Stimulated activated naive CD8-positive, alpha-beta T cell treated with anti-CD3 and anti-CD28 coated beads, Interleukin-15, Interleukin-2, amounts not matched to agents 100 ng/mL and 50 ng/mL, for 24 hours (primary cell): ENCODE measurements at regions not wholly inside any gene's neighbourhood (a gene's known extent, or its start where the extent isn't known, plus 50 kb on each side); places are given as distances from the start of the nearest gene placed in this dataset.
"Not testable (repeated sequence)": the region's sequence is repeated elsewhere in the genome, so short reads cannot be mapped to it uniquely, and the experiment has no call there.

Experiments
- H3K27ac Mint-ChIP-seq: one replicate; pipeline ENCODE4 v1.8.0; 2021; ENCODE audit warnings: mild to moderate bottlenecking, mixed read lengths
- H3K27me3 Mint-ChIP-seq: one replicate; pipeline ENCODE4 v1.8.0; 2021; ENCODE audit warnings: mixed read lengths
- H3K36me3 Mint-ChIP-seq: one replicate; pipeline ENCODE4 v1.8.0; 2021; ENCODE audit warnings: low read depth, mixed read lengths
- H3K4me1 Mint-ChIP-seq: one replicate; pipeline ENCODE4 v1.8.0; 2021; ENCODE audit warnings: low read depth, mixed read lengths
- H3K4me3 Mint-ChIP-seq: one replicate; pipeline ENCODE4 v1.8.0; 2021; ENCODE audit warnings: mild to moderate bottlenecking, mixed read lengths
- H3K9me3 Mint-ChIP-seq: one replicate; pipeline ENCODE4 v1.8.0; 2021; ENCODE audit warnings: mixed read lengths

DNA sequence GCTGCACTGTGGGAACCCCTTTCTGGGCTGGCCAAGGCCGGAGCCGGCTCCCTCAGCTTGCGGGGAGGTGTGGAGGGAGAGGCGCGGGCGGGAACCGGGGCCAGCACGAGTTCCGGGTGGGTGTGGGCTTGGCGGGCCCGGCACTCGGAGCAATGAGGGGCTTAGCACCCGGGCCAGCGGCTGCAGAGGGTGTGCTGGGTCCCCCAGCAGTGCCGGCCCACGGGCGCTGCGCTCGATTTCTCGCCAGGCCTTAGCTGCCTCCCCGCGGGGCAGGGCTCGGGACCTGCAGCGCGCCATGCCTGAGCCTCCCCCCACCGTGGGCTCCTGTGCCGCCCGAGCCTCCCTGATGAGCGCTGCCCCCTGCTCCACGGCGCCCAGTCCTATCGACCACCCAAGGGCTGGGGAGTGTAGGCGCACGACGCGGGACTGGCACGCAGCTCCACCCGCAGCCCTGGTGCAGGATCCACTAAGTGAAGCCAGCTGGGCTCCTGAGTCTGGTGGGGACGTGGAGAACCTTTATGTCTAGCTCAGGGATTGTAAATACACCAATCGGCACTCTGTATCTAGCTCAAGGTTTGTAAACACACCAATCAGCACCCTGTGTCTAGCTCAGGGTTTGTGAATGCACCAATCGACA lies 180.8 kb upstream of the OTX2 start:
- H3K4me3 Mint-ChIP-seq, H3K9me3 Mint-ChIP-seq, H3K4me1 Mint-ChIP-seq, H3K27ac Mint-ChIP-seq, H3K36me3 Mint-ChIP-seq, H3K27me3 Mint-ChIP-seq: not testable (repeated sequence)

DNA sequence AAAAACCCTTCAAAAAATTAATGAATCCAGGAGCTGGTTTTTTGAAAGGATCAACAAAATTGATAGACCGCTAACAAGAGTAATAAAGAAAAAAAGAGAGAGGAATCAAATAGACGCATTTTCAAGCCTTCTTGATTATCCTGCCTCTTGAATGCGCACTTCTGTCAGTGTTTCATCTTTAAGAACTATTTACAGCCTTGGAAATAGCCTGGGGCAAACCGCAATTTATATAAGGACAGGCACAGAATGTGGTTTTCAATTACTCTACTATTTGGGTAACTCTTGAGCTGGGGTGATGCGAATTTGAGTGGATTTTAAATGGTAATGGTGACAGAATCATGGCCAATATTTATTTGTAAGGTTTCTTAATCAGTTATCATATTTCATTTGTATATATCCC lies 179.1 kb upstream of the OTX2 start:
- Mint-ChIP-seq H3K4me1 (no peaks in the 10 kb centered on the region), H3K27ac (no peak overlapping the region), H3K4me3 (no peak overlapping the region), H3K9me3 (peaks cover 4% of the 10 kb centered on the region), H3K27me3 (no peaks in the 10 kb centered on the region), H3K36me3 (no peaks in the 10 kb centered on the region)

GRCh38 chr14:56979936-56980335 lies 169.7 kb upstream of the OTX2 start:
- no peaks in the 10 kb centered on the region for H3K9me3 Mint-ChIP-seq
- no peak overlapping the region for H3K27ac Mint-ChIP-seq
- no peaks in the 10 kb centered on the region for H3K4me1 Mint-ChIP-seq
- H3K36me3 Mint-ChIP-seq: no peaks in the 10 kb centered on the region
- H3K27me3 Mint-ChIP-seq: peaks cover 12% of the 10 kb centered on the region
- no peak overlapping the region for H3K4me3 Mint-ChIP-seq

DNA sequence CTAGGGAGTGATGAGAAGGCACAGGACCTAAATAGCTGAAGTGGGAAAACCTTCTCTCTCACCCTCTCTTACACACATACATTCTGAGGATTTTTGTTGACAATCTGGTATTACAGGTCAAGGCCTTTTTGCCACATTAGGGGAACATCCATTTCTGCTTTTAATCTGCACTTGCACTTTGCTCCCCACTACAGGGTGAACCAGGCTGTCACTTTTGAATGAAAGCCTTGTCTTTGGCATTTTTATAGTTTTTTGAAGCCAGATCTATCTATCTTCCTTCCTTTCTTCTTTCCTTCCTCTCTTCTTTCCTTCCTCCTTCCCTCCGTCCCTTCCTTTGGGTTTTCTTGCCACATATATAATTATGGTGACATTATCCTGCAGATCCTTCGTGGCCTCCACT lies 165.9 kb upstream of the OTX2 start:
- no peaks in the 10 kb centered on the region for H3K4me1 Mint-ChIP-seq
- no peaks in the 10 kb centered on the region for H3K36me3 Mint-ChIP-seq
- H3K27me3 Mint-ChIP-seq: peaks cover 9% of the 10 kb centered on the region
- no peak overlapping the region for H3K27ac Mint-ChIP-seq
- no peak overlapping the region for H3K4me3 Mint-ChIP-seq
- no peaks in the 10 kb centered on the region for H3K9me3 Mint-ChIP-seq

- Mint-ChIP-seq H3K9me3 (no peaks in the 10 kb centered on the region), H3K4me3 (no peak overlapping the region), H3K27ac (no peak overlapping the region), H3K36me3 (no peaks in the 10 kb centered on the region), H3K27me3 (peaks cover 9% of the 10 kb centered on the region), H3K4me1 (no peaks in the 10 kb centered on the region)
Measured at GRCh38 chr14:56975521-56975920, 165.2 kb upstream of the OTX2 start.

- Mint-ChIP-seq H3K36me3 (no peaks in the 10 kb centered on the region), H3K27me3 (peaks cover 9% of the 10 kb centered on the region), H3K27ac (no peak overlapping the region)
Measured at GRCh38 chr14:56972948-56973347, 162.7 kb upstream of the OTX2 start.

GRCh38 chr14:56964895-56965294 lies 154.6 kb upstream of the OTX2 start:
- H3K4me3 Mint-ChIP-seq: no peak overlapping the region
- H3K4me1 Mint-ChIP-seq: no peaks in the 10 kb centered on the region
- H3K27me3 Mint-ChIP-seq: peaks cover 10% of the 10 kb centered on the region
- H3K27ac Mint-ChIP-seq: no peak overlapping the region
- no peaks in the 10 kb centered on the region for H3K9me3 Mint-ChIP-seq
- H3K36me3 Mint-ChIP-seq: no peaks in the 10 kb centered on the region

More at GRCh38 chr14:56972948-56973347, 162.7 kb upstream of the OTX2 start:
- H3K4me3 Mint-ChIP-seq: no peak overlapping the region
- H3K9me3 Mint-ChIP-seq: no peaks in the 10 kb centered on the region
- no peaks in the 10 kb centered on the region for H3K4me1 Mint-ChIP-seq

GRCh38 chr14:56963381-56963780 lies 153.1 kb upstream of the OTX2 start:
- Mint-ChIP-seq H3K4me3 (no peak overlapping the region), H3K9me3 (no peaks in the 10 kb centered on the region), H3K4me1 (no peaks in the 10 kb centered on the region), H3K36me3 (no peaks in the 10 kb centered on the region), H3K27me3 (peaks cover 13% of the 10 kb centered on the region), H3K27ac (no peak overlapping the region)

DNA sequence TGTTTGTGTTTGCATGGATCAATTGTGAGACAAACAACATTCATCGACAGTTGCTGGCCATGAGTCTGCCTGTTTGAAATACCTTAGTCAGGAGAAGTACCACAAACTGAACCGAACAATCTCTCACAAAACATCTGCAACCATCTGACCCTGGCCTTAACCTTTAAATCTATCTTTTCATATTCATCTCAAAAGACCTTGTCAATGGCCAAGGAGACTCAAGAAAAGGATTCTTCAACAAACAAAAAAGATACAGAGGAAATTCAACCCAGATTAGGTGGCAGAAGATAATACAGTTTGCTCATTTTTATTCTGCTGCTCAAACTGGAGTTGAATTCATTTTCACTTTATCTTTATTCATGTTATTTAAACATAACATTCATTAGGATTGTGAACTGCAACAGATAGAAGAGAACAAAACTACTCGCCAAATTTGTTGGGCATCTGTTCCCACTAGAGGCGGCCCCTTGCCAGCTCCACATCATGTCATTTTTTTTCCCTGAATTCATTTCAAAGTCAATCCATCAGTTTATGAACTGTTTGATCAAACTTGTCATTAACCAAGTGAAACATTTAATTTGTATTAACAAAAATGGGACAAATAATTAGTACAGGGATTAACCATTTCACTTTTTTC lies 152.3 kb upstream of the OTX2 start:
- Mint-ChIP-seq H3K27me3 (peaks cover 13% of the 10 kb centered on the region), H3K9me3 (no peaks in the 10 kb centered on the region), H3K36me3 (no peaks in the 10 kb centered on the region), H3K4me3 (no peak overlapping the region), H3K27ac (no peak overlapping the region), H3K4me1 (no peaks in the 10 kb centered on the region)

DNA sequence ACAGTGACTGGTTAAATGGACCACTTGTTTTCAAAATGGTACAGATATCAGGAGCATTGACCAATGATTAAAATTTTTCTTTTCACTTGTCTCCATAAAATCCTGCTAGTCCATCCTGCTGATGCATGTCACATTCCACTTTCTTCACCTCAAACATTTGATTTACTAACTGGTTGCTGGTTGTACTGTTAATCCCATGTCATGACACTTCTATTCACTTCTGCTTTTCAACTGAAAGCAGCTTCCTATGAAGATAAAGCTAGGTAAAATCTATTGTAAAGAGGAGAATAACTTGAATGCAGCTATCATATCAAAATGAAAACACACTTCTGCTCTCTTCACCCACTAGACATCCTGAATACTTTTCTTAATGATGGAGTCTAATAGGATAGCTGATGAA lies 149.6 kb upstream of the OTX2 start:
- H3K4me3 Mint-ChIP-seq: no peak overlapping the region
- no peaks in the 10 kb centered on the region for H3K9me3 Mint-ChIP-seq
- H3K36me3 Mint-ChIP-seq: no peaks in the 10 kb centered on the region
- H3K27ac Mint-ChIP-seq: no peak overlapping the region
- H3K4me1 Mint-ChIP-seq: no peaks in the 10 kb centered on the region
- H3K27me3 Mint-ChIP-seq: peaks cover 23% of the 10 kb centered on the region

DNA sequence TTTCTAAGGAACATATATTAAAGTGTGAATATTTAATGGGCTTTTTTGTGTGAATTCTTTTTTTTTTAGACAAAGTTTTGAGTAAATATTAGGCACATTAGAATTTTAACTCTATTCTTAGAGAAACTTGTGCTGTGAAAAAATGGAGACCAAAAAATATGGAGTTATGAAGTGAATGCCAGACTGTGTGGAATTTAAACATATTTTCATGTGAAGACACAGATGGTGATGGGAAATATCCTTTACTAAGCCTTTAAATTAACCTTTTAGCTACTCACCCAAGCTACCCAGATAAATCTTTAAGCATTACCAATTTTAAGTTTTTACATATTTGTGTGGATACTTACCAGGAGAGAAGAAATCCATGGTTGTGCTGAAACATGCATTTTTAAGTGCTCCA lies 148.8 kb upstream of the OTX2 start:
- Mint-ChIP-seq H3K9me3 (no peaks in the 10 kb centered on the region), H3K36me3 (no peaks in the 10 kb centered on the region), H3K27me3 (peaks cover 23% of the 10 kb centered on the region), H3K27ac (no peak overlapping the region), H3K4me3 (no peak overlapping the region), H3K4me1 (no peaks in the 10 kb centered on the region)

DNA sequence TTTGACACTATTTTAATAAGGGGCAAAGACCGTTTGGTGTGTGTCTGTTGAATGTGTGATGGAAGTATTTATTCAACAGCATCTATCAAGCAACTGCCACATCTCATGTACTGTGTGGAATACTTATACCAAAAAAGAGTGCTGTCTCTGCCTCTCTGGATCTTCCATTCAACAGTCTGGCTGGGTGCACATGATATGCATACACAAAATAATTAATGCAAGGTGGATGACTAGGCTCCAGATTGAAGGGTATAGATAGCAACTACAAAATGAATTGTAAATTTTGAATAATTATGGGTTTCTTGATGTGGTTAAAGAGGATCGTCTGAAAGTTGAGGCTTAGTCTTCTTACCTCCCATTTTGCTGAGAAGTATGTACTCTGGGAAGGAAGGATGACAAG lies 145.9 kb upstream of the OTX2 start:
- Mint-ChIP-seq H3K36me3 (no peaks in the 10 kb centered on the region), H3K4me3 (no peak overlapping the region), H3K4me1 (no peaks in the 10 kb centered on the region), H3K9me3 (no peaks in the 10 kb centered on the region), H3K27ac (no peak overlapping the region), H3K27me3 (peaks cover 17% of the 10 kb centered on the region)

DNA sequence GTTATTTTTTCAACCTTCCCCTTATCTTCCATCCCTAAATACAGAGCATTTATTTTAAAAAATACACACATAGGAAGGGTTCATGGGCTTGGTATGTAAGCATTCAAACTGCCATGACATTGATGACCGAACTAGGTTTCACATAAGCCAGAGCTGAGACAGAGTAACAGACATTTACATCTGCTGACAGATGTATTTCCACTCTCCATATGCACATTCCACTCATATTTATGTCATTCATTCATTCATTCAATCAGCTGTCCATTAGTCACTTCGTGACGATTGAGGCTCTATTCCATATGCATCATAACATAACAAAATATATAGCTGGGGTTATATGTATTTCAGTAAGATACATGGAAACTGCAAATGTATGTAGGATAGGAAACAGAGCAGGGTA lies 145.5 kb upstream of the OTX2 start:
- Mint-ChIP-seq H3K36me3 (no peaks in the 10 kb centered on the region), H3K4me1 (no peaks in the 10 kb centered on the region), H3K4me3 (no peak overlapping the region)

DNA sequence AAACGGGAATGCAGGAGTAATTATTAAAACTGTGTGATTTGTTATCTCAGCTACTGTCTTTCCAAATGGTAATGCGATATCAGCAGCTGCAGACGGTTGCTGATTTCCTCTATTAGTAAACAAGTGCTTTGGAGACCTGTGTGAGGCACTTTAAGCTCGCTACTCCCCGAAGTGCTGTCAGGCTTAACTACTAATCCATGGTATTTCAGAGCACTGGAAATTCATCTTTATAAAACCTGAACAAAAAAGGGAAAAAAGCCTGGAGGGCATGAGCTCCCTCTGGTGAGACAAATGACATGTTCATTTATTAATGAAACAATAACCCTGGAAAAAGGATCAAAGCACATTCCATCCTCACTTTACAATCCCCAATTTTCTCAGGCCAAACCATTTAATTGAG lies 143.6 kb upstream of the OTX2 start:
- Mint-ChIP-seq H3K27ac (no peak overlapping the region), H3K9me3 (no peaks in the 10 kb centered on the region), H3K36me3 (no peaks in the 10 kb centered on the region), H3K27me3 (peaks cover 13% of the 10 kb centered on the region), H3K4me3 (no peak overlapping the region), H3K4me1 (no peaks in the 10 kb centered on the region)

More for the DNA sequence above, 145.5 kb upstream of the OTX2 start:
- H3K27ac Mint-ChIP-seq: no peak overlapping the region
- H3K27me3 Mint-ChIP-seq: peaks cover 17% of the 10 kb centered on the region
- H3K9me3 Mint-ChIP-seq: no peaks in the 10 kb centered on the region

DNA sequence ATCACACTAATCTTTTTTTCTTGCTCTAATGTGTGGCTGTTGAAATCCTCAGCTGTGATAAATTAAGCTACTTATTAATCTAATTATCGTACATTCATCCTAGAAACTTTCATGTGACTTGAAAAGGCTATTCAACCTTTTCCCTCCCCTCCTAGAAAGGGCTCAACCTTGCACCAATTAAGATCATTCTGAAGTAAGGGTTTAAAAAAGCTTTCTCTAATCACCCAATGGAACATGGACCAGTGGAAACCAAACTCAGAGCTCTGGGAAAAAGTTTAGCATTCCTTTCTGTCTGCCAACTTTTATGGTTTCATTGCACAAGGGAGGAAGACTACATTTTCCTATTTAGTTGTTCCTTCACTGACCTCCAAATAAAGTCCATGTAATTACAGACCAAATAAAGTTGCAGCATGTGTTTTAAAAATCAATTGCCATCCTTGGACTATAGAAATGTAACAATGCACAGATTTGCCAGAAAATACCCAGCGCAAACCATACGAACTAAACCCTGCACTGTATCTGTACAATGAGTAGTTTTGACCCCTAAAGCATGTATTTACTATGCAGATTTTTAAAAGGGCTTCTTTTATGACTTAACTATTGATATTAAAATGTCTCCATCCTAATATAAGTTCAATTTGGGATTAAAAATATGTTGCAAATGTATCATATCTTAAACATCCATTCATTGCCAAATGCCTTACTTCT lies 142.6 kb upstream of the OTX2 start:
- Mint-ChIP-seq H3K36me3 (no peaks in the 10 kb centered on the region), H3K27ac (no peak overlapping the region), H3K4me3 (no peak overlapping the region), H3K27me3 (peaks cover 13% of the 10 kb centered on the region), H3K4me1 (no peaks in the 10 kb centered on the region), H3K9me3 (no peaks in the 10 kb centered on the region)
